ENCODE measurements at regions not wholly inside any gene's neighbourhood (a gene's known extent, or its start where the extent isn't known, plus 50 kb on each side); places are given as distances from the start of the nearest gene placed in this dataset.

DNA sequence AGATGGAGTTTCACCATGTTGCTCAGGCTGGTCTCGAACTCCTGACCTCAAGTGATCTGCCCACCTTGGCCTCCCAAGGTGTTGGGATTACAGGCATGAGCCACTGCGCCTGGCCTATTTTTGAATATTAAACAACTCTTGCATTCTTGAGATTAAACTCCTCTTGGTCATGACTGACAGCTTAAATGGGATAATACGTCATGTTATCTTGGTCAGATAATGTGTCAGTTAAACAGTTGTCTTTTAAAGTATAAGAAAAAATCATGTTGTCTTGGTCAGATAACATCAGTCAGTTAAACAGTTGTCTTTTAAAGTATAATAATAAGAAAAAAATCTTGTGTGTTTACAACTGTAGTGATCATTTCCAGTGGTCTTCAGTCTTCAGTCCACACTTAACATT lies 73.6 kb upstream of the SYPL1 start:
- H3K4me3 ChIP-seq: no peak overlapping the region
- DNase-seq: no peak
- H3K9me3 ChIP-seq: no peaks in the 10 kb centered on the region
- 90 to 97% (median 93%) methylated on average over 3 of the region's 3 CpGs for WGBS, 5 donors
- H3K36me3 ChIP-seq: no peaks in the 10 kb centered on the region
- TF ChIP-seq POLR2A (IDR thresholded peaks at IDR 0.05) (no peak), POLR2AphosphoS5 (IDR thresholded peaks at IDR 0.05) (no peak)
- TF ChIP-seq, protein P1, sequence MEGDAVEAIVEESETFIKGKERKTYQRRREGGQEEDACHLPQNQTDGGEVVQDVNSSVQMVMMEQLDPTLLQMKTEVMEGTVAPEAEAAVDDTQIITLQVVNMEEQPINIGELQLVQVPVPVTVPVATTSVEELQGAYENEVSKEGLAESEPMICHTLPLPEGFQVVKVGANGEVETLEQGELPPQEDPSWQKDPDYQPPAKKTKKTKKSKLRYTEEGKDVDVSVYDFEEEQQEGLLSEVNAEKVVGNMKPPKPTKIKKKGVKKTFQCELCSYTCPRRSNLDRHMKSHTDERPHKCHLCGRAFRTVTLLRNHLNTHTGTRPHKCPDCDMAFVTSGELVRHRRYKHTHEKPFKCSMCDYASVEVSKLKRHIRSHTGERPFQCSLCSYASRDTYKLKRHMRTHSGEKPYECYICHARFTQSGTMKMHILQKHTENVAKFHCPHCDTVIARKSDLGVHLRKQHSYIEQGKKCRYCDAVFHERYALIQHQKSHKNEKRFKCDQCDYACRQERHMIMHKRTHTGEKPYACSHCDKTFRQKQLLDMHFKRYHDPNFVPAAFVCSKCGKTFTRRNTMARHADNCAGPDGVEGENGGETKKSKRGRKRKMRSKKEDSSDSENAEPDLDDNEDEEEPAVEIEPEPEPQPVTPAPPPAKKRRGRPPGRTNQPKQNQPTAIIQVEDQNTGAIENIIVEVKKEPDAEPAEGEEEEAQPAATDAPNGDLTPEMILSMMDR (IDR thresholded peaks at IDR 0.05 in 8 of 11, conservative IDR thresholded peaks at IDR 0.05 in 3 of 11): no peak
- no peaks in the 10 kb centered on the region for H3K4me1 ChIP-seq
- H3K27ac ChIP-seq: no peak overlapping the region
- H3K27me3 ChIP-seq (replicated peaks in 1 of 7): no peaks in the 10 kb centered on the region
- intact Hi-C loops (cut with DNase I; ENCODE audit: low total_unique reads): no loop called here

DNA sequence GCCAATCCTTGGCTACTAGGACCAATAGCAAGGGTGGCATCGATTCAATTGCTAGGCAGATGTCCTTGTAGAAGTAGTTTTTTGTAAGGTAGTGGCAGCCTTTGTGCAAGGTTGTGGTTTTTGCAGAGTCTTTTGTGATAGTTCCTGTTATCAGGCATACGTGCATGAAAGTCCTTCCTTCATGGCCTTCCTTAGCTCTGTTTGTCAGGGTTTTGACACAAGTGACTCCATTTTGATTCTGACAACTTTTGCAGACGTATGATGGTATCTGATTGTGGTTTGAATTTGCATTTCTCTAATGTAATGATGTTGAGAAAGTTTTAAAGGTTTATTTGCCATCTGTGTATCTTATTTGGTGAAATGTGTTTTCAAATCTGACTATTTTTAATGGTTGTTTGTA lies 71.8 kb upstream of the SYPL1 start:
- intact Hi-C loops (cut with DNase I; ENCODE audit: low total_unique reads): no loop called here
- TF ChIP-seq POLR2A (IDR thresholded peaks at IDR 0.05): no peak
- TF ChIP-seq POLR2AphosphoS5 (IDR thresholded peaks at IDR 0.05): no peak
- TF ChIP-seq, protein P1 (IDR thresholded peaks at IDR 0.05 in 8 of 11, conservative IDR thresholded peaks at IDR 0.05 in 3 of 11): no peak
- H3K9me3 ChIP-seq: no peaks in the 10 kb centered on the region
- H3K36me3 ChIP-seq: no peaks in the 10 kb centered on the region
- no peak for DNase-seq
- 42 to 55% (median 49%) methylated on average over 3 of the region's 3 CpGs for WGBS, 5 donors
- H3K4me1 ChIP-seq: no peaks in the 10 kb centered on the region
- no peak overlapping the region for H3K27ac ChIP-seq
- no peaks in the 10 kb centered on the region for H3K27me3 ChIP-seq (replicated peaks in 1 of 7)
- no peak overlapping the region for H3K4me3 ChIP-seq

DNA sequence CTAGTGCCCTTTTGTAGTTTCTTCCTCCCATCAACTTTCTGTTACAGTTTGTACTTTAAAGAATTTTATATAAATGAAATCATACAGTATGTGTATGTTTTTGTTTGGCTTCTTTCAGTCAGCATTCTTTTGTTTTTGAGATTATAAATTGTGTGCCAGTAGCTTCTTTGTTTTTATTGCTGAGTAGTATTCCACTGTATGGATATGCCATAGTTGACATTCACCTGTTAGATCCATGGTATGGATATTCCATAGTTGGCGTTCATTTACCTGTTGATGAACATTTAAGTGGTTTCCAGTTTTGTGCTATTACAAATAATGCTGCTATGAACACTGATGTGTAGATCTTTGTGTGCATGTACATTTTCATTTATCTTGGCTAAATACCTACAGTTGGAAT lies 70.8 kb upstream of the SYPL1 start:
- no peak overlapping the region for H3K4me3 ChIP-seq
- WGBS, 5 donors: 97 to 99% (median 97%) methylated on average over 1 of the region's 1 CpG
- H3K9me3 ChIP-seq: no peaks in the 10 kb centered on the region
- no peaks in the 10 kb centered on the region for H3K27me3 ChIP-seq (replicated peaks in 1 of 7)
- no peak overlapping the region for H3K27ac ChIP-seq
- H3K36me3 ChIP-seq: no peaks in the 10 kb centered on the region
- intact Hi-C loops (cut with DNase I; ENCODE audit: low total_unique reads): no loop called here
- peaks cover 0 to 8% (median 0%) of the 10 kb centered on the region in 6 donors for H3K4me1 ChIP-seq
- TF ChIP-seq POLR2A (IDR thresholded peaks at IDR 0.05) (no peak), POLR2AphosphoS5 (IDR thresholded peaks at IDR 0.05) (no peak)
- TF ChIP-seq, protein P1 (IDR thresholded peaks at IDR 0.05 in 8 of 11, conservative IDR thresholded peaks at IDR 0.05 in 3 of 11): no peak
- no peak for DNase-seq

DNA sequence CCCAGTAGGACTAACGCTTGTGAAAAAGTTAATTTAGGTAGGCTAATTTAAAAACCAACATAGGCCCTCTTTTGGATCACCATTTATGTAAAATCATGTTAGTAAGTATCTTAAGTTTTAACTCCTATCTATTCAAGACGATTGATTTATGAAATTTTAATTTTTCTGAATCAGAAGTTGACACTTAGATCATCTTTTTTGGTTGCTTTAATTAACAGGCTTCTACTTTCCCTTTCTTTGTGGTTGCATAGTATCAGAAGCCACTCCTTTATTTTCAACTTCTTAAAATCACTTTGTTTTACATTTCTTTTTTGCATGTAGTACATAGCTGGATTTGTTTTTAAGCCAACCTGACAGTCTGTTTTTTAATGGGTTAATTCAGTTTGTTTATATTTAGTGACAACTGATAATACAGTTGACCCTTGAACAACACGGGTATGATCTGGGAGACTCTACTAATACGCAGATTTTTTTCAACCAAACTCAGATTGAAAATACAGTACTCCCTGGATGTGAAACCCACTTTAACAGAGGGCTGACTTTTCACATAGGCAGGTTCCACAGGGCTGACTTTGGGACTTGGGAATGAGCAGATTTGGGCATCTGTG lies 69.7 kb upstream of the SYPL1 start:
- TF ChIP-seq POLR2A (IDR thresholded peaks at IDR 0.05): no peak
- TF ChIP-seq, protein P1 (IDR thresholded peaks at IDR 0.05 in 8 of 11, conservative IDR thresholded peaks at IDR 0.05 in 3 of 11): no peak
- no peak for TF ChIP-seq POLR2AphosphoS5 (IDR thresholded peaks at IDR 0.05)
- no peaks in the 10 kb centered on the region for H3K27me3 ChIP-seq (replicated peaks in 1 of 7)
- H3K4me3 ChIP-seq: no peak overlapping the region
- no peaks in the 10 kb centered on the region for H3K36me3 ChIP-seq
- intact Hi-C loops (cut with DNase I; ENCODE audit: low total_unique reads): no loop called here
- H3K9me3 ChIP-seq: no peaks in the 10 kb centered on the region
- WGBS, 5 donors: 79 to 89% (median 86%) methylated on average over 4 of the region's 4 CpGs
- DNase-seq: no peak
- H3K4me1 ChIP-seq: peaks cover 0 to 20% (median 6%) of the 10 kb centered on the region in 6 donors
- H3K27ac ChIP-seq: no peak overlapping the region
